Neuronal stem cell (in vitro differentiated cells): ENCODE measurements at regions not wholly inside any gene's neighbourhood (a gene's known extent, or its start where the extent isn't known, plus 50 kb on each side); places are given as distances from the start of the nearest gene placed in this dataset.

Experiments
- DNase-seq: peaks from one replicate; pipeline ENCODE4 v3.0.0-alpha.2; 2013; ENCODE audit warnings: low spot score
- H2AFZ ChIP-seq: one replicate; pipeline ENCODE4 v1.6.1; 2013; ENCODE audit warnings: mild to moderate bottlenecking, low read length, inconsistent platforms
- H2AK5ac ChIP-seq: 2 replicates; pipeline ENCODE4 v1.6.1; 2013; ENCODE audit warnings: low read depth, mild to moderate bottlenecking, inconsistent platforms, low read length, moderate library complexity, mixed read lengths
- H2BK120ac ChIP-seq: 2 replicates; pipeline ENCODE4 v1.6.1; 2013; ENCODE audit warnings: low read depth, mild to moderate bottlenecking, inconsistent platforms, low read length, moderate library complexity, mixed read lengths
- H2BK12ac ChIP-seq: one replicate; pipeline ENCODE4 v1.6.1; 2013; ENCODE audit warnings: low read length, inconsistent platforms
- H2BK15ac ChIP-seq: 2 replicates; pipeline ENCODE4 v1.6.1; 2013; ENCODE audit warnings: mild to moderate bottlenecking, low read length, inconsistent platforms, mixed read lengths
- H2BK5ac ChIP-seq: one replicate; pipeline ENCODE4 v1.6.1; 2013; ENCODE audit warnings: inconsistent platforms, mild to moderate bottlenecking, low read length, moderate library complexity
- H3K14ac ChIP-seq: one replicate; pipeline ENCODE4 v1.6.1; 2013; ENCODE audit warnings: low read length, inconsistent platforms
- H3K18ac ChIP-seq: 2 replicates; pipeline ENCODE4 v1.6.1; 2013; ENCODE audit warnings: low read length, inconsistent platforms
- H3K23ac ChIP-seq: 2 replicates; pipeline ENCODE4 v1.6.1; 2013; ENCODE audit warnings: low read depth, mild to moderate bottlenecking, mixed read lengths, low read length, inconsistent platforms; ENCODE audit not compliant: poor library complexity
- H3K27ac ChIP-seq: replicated peaks from 3 replicates; pipeline ENCODE4 v1.5.1; 2013; ENCODE audit warnings: low read length, inconsistent platforms
- H3K27me3 ChIP-seq, 3 experiments: 2 replicates each; pipeline ENCODE4 v1.6.1; 2013; ENCODE audit warnings: low read length in 3 of 3, mild to moderate bottlenecking in 2 of 3, inconsistent platforms in 1 of 3, low read depth in 1 of 3, mixed read lengths in 1 of 3, moderate library complexity in 1 of 3; ENCODE audit not compliant: control insufficient read depth in 3 of 3, insufficient read depth in 3 of 3
- H3K36me3 ChIP-seq, 2 donors: replicated peaks in 1 of 2; 2 replicates each; pipeline ENCODE4 v1.6.1; 2013; ENCODE audit warnings: low read length in 2 of 2; ENCODE audit not compliant: control insufficient read depth in 2 of 2, insufficient read depth in 2 of 2
- H3K4ac ChIP-seq: 2 replicates; pipeline ENCODE4 v1.6.1; 2013; ENCODE audit warnings: inconsistent platforms, mild to moderate bottlenecking, low read length, moderate library complexity
- H3K4me1 ChIP-seq, 2 donors: 1 replicate in 1 of 2; 2 replicates in 1 of 2; pipeline ENCODE4 v1.6.1; 2013; ENCODE audit warnings: low read length in 2 of 2, low read depth in 1 of 2; ENCODE audit not compliant: control insufficient read depth in 2 of 2, insufficient read depth in 1 of 2
- H3K4me2 ChIP-seq: one replicate; pipeline ENCODE4 v1.6.1; 2013; ENCODE audit warnings: mild to moderate bottlenecking, low read length, inconsistent platforms; ENCODE audit not compliant: insufficient read depth, poor library complexity, severe bottlenecking
- H3K4me3 ChIP-seq, 2 donors: 2 replicates each; pipeline ENCODE4 v1.5.1; 2013; ENCODE audit warnings: low read length in 2 of 2, mild to moderate bottlenecking in 2 of 2, inconsistent platforms in 1 of 2, moderate library complexity in 1 of 2
- H3K79me1 ChIP-seq: one replicate; pipeline ENCODE4 v1.6.1; 2013; ENCODE audit warnings: low read depth, mild to moderate bottlenecking, inconsistent platforms, low read length, moderate library complexity
- H3K9ac ChIP-seq: one replicate; pipeline ENCODE4 v1.6.1; 2013; ENCODE audit warnings: mild to moderate bottlenecking, low read depth, low read length, inconsistent platforms; ENCODE audit not compliant: poor library complexity
- H3K9me3 ChIP-seq, 2 donors: replicated peaks in 1 of 2; 2 replicates each; pipeline versions ENCODE3 to v1.6.1; 2013; ENCODE audit warnings: low read length in 2 of 2, mild to moderate bottlenecking in 2 of 2, inconsistent platforms in 1 of 2, low read depth in 1 of 2, mixed read lengths in 1 of 2, moderate library complexity in 1 of 2; ENCODE audit not compliant: control insufficient read depth in 2 of 2, insufficient read depth in 1 of 2
- H4K8ac ChIP-seq: one replicate; pipeline ENCODE4 v1.6.1; 2013; ENCODE audit warnings: low read depth, mild to moderate bottlenecking, inconsistent platforms, low read length, moderate library complexity
- H4K91ac ChIP-seq: one replicate; pipeline ENCODE4 v1.6.1; 2013; ENCODE audit warnings: low read length, low read depth, mild to moderate bottlenecking, inconsistent platforms; ENCODE audit not compliant: poor library complexity
- WGBS, 2 donors: extraction: QIAGEN DNeasy Blood & Tissue Kit; methylation state at CpG; one replicate each; pipeline ENCODE4 v1.1.7; 2013; ENCODE audit warnings: missing lambda C conversion rate in 2 of 2, mixed read lengths in 1 of 2; ENCODE audit not compliant: insufficient read length in 2 of 2, insufficient replicate concordance in 1 of 2; ENCODE audit errors: extremely low coverage in 2 of 2; 5-methylcytosine and 5-hydroxymethylcytosine counted together

DNA sequence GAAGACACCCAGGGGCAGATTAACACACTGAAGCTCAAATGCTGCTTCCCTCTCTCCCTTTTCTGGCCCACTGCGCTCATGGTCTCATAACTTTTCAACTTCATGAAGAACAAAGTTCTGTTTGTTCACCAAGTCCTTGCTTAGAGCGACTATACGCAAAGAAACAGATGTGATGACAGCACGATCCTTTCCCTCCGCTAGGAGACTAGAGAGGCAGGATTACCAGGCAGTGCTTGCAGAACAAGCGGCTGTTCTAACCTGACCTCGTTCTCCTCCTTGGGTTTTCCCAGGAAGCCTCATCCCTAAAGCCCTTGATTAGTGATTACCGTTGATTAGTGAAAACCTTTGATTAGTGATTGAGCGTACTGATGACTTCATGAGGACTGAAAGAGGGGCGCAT lies 649.9 kb downstream of the IRX1 start:
- no peak overlapping the region for H3K4ac ChIP-seq
- H3K9ac ChIP-seq: no peak overlapping the region
- H3K23ac ChIP-seq: no peak overlapping the region
- no peaks in the 10 kb centered on the region for H3K9me3 ChIP-seq
- no peak overlapping the region for H2BK5ac ChIP-seq
- H2AK5ac ChIP-seq: no peak overlapping the region
- H4K8ac ChIP-seq: no peak overlapping the region
- H3K14ac ChIP-seq: no peak overlapping the region
- H2AFZ ChIP-seq: no peak overlapping the region
- H3K27ac ChIP-seq: no peak overlapping the region
- no peak overlapping the region for H2BK15ac ChIP-seq
- WGBS, 2 donors: no CpG with 5 or more reads among the region's 10 CpGs
- no peak overlapping the region for H2BK120ac ChIP-seq
- H4K91ac ChIP-seq: no peak overlapping the region
- DNase-seq: no peak
- no peak overlapping the region for H3K4me2 ChIP-seq
- no peaks in the 10 kb centered on the region for H3K27me3 ChIP-seq
- H3K36me3 ChIP-seq: no peaks in the 10 kb centered on the region
- H2BK12ac ChIP-seq: no peak overlapping the region
- H3K79me1 ChIP-seq: no peaks in the 10 kb centered on the region
- H3K18ac ChIP-seq: no peak overlapping the region
- H3K4me1 ChIP-seq: no peaks in the 10 kb centered on the region
- H3K4me3 ChIP-seq: no peak overlapping the region

DNA sequence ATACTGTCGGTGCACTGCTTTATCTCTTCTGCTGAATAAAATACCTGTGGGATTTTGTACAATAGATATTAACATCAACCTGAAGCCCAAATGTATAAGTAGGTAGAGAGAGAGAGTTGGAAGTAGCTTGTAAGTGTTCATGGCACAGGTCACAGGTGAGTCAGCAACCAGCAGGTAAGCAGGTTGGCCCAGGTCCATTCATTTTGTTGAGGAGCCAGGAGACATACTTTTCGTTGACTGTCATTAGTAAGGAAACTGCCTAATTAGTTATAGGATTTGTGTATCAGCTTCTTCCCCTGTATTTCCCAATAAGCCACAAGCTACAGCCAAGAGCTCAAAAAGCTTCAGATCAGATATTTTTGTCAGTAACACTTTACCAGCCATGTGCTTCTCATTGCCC lies 650.8 kb downstream of the IRX1 start:
- H3K79me1 ChIP-seq: no peaks in the 10 kb centered on the region
- H3K27ac ChIP-seq: no peak overlapping the region
- no peak overlapping the region for H3K4ac ChIP-seq
- H2BK120ac ChIP-seq: no peak overlapping the region
- H3K9ac ChIP-seq: no peak overlapping the region
- H2BK5ac ChIP-seq: no peak overlapping the region
- H3K9me3 ChIP-seq: no peaks in the 10 kb centered on the region
- H4K8ac ChIP-seq: no peak overlapping the region
- no peak overlapping the region for H3K23ac ChIP-seq
- H3K14ac ChIP-seq: no peak overlapping the region
- WGBS, 2 donors: no CpG with 5 or more reads among the region's 2 CpGs
- no peak overlapping the region for H2BK12ac ChIP-seq
- no peaks in the 10 kb centered on the region for H3K36me3 ChIP-seq
- no peaks in the 10 kb centered on the region for H3K4me1 ChIP-seq
- H2AK5ac ChIP-seq: no peak overlapping the region
- H2AFZ ChIP-seq: no peak overlapping the region
- no peak overlapping the region for H2BK15ac ChIP-seq
- no peak overlapping the region for H3K4me2 ChIP-seq
- DNase-seq: no peak
- no peak overlapping the region for H3K4me3 ChIP-seq
- H3K27me3 ChIP-seq: no peaks in the 10 kb centered on the region
- no peak overlapping the region for H4K91ac ChIP-seq
- H3K18ac ChIP-seq: no peak overlapping the region

DNA sequence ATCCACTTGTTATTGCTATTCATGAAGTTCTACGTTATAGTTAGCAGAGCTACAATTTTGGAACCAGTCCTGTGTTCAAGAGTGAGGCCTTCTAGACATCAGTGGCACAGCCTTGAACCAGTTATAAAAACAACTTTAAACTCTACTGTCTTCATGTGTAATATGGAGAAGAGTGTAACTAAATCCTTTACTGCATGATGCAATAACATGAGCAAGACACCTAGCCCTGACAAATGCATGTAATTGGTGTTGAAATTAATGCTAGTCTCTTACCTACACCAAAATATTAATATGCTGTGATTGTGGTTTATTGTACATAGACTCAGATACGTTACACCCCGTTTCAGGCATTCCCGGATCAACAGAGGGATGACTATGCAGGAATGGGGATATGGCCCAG lies 654.6 kb downstream of the IRX1 start:
- H3K14ac ChIP-seq: no peak overlapping the region
- H3K4ac ChIP-seq: no peak overlapping the region
- H3K79me1 ChIP-seq: no peaks in the 10 kb centered on the region
- no peak overlapping the region for H3K4me2 ChIP-seq
- H3K4me3 ChIP-seq: no peak overlapping the region
- no peak overlapping the region for H3K18ac ChIP-seq
- no peaks in the 10 kb centered on the region for H3K9me3 ChIP-seq
- no CpG with 5 or more reads among the region's 4 CpGs for WGBS, 2 donors
- H4K8ac ChIP-seq: no peak overlapping the region
- no peak overlapping the region for H3K27ac ChIP-seq
- H3K36me3 ChIP-seq: no peaks in the 10 kb centered on the region
- H3K23ac ChIP-seq: no peak overlapping the region
- no peaks in the 10 kb centered on the region for H3K27me3 ChIP-seq
- H2BK12ac ChIP-seq: no peak overlapping the region
- H3K9ac ChIP-seq: no peak overlapping the region
- H2BK5ac ChIP-seq: no peak overlapping the region
- DNase-seq: no peak
- H4K91ac ChIP-seq: no peak overlapping the region
- H2BK15ac ChIP-seq: no peak overlapping the region
- no peak overlapping the region for H2AFZ ChIP-seq
- H2AK5ac ChIP-seq: no peak overlapping the region
- no peaks in the 10 kb centered on the region for H3K4me1 ChIP-seq
- H2BK120ac ChIP-seq: no peak overlapping the region

DNA sequence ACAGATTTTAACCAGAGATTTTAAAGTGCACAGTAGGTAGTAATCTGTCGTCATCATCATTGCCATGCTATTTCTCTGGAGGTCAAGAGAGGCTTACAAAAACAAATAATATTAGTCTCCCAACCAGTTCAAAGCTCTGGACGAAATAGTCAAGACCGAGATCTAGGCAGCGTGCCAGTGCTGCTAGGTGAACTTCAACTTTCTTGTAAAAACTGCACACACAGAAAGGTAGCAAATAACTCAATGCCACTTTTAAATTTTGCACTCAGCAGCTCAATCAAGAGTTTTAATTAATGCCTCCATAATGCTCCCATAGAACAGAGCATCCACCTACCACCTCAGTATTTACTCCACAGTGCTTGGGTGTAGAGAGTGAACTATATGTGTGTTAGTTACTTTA lies 656.8 kb downstream of the IRX1 start:
- Histone ChIP-seq H4K91ac (no peak overlapping the region), H3K36me3 (no peaks in the 10 kb centered on the region), H3K79me1 (no peaks in the 10 kb centered on the region), H3K23ac (no peak overlapping the region), H3K4me2 (no peak overlapping the region), H2BK120ac (no peak overlapping the region), H3K4me3 (no peak overlapping the region), H3K9me3 (no peaks in the 10 kb centered on the region), H3K14ac (no peak overlapping the region), H3K27me3 (no peaks in the 10 kb centered on the region), H3K4me1 (no peaks in the 10 kb centered on the region), H3K9ac (no peak overlapping the region), H2BK12ac (no peak overlapping the region), H4K8ac (no peak overlapping the region), H2AFZ (no peak overlapping the region), H2BK15ac (no peak overlapping the region), H2AK5ac (no peak overlapping the region), H2BK5ac (no peak overlapping the region), H3K18ac (no peak overlapping the region), H3K27ac (no peak overlapping the region), H3K4ac (no peak overlapping the region)
- no peak for DNase-seq
- no CpG with 5 or more reads among the region's 4 CpGs for WGBS, 2 donors
